DMS114 treated with DMSO at 0.1 percent for 48 hours (cell line): ENCODE measurements at regions not wholly inside any gene's neighbourhood (a gene's known extent, or its start where the extent isn't known, plus 50 kb on each side); places are given as distances from the start of the nearest gene placed in this dataset.

ENCODE experiments used
- DNase-seq: peaks from one replicate; lab custom pipeline; 2025; ENCODE audit not compliant: unreplicated experiment; lab: John Stamatoyannopoulos, UW

- DNase-seq: no peak
Measured at GRCh38 chr3:193754719-193755118, 161.7 kb downstream of the OPA1 start.

- no peak for DNase-seq
Measured at GRCh38 chr3:193756536-193756935, 163.5 kb downstream of the OPA1 start.

DNA sequence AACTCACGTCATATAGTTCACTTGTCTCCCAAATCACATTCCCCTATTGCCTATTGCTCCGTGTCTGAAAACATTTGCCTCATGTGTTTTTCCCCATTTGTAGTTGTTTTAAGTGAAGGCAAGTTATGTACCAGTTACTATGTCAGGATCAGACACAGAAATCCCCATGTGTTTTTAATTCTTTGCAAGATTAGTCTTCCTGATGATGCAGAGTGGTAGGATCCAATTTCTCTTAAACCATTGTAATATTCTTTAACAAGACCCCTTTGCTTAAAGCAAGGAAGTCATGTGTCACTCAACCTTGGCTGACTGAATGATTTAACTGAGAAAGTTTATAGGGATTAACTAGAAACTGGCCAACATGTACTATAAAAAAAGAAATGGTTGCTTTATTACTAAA lies 164.4 kb downstream of the OPA1 start:
- no peak for DNase-seq

DNA sequence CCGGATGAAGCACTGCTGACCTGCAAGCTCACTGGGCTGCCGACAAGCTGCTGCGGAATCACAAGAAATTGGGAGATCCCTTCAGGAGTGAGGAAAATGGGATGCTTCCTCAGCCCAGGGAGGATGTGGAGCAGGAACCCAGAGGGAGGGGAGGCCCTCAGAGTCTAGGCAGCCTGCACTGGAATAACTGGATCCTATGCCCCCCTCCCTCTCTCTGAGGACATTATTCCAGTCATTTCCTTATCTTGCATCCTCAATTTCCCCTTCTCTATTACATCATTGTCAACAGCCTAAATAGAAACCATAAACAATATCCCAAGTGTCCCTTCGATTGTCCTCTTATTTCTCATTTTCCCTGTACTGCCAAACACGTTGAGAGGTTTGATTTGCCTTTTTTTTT lies 169.0 kb downstream of the OPA1 start:
- DNase-seq: no peak

DNA sequence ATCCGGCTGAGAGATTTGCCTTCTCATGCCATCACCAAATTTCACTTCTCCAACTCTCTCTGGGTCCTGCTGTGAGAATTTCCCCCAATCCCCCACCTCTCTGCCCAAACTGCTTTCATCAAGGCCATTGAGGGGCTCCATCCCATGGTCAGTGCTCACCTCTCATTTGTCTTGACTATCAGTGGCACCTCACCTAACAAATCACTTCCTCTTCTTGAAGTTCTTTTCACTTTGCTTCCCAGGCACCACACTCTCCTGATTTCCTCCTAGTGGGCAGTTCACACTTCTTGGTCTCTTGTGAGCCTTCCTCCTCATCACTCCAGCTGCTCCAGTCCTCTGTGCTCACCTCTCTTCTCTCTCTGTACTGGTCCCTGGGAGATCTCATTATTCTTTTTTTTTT lies 169.6 kb downstream of the OPA1 start:
- no peak for DNase-seq

DNA sequence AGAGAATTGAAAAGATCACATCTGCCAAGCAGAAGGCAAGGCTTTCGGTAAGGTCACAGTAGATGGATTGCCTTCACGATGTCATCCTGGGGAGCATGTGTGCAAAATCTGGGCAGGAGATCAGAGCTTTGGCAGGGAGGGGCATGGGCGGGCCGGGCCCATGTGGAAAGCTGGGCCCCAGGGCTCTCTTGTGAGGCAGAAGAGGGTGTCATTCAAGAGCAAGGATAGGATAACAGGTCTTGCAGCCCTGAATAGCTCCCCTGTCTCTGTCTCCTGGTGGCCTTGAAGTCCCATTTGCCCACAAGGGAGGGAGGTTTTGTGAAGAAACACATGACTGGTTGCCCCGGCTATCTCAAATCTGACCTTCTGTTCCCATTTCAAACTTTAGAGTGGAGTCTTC lies 172.0 kb downstream of the OPA1 start:
- no peak for DNase-seq

GRCh38 chr3:193767353-193768069 lies 174.5 kb downstream of the OPA1 start:
- DNase-seq: no peak

GRCh38 chr3:193768070-193768394 lies 175.0 kb downstream of the OPA1 start:
- no peak for DNase-seq

GRCh38 chr3:193769437-193769836 lies 176.4 kb downstream of the OPA1 start:
- DNase-seq: no peak

- no peak for DNase-seq
Measured at GRCh38 chr3:193771011-193771652, 178.1 kb downstream of the OPA1 start.

GRCh38 chr3:193771653-193772421 lies 178.8 kb downstream of the OPA1 start:
- no peak for DNase-seq

DNA sequence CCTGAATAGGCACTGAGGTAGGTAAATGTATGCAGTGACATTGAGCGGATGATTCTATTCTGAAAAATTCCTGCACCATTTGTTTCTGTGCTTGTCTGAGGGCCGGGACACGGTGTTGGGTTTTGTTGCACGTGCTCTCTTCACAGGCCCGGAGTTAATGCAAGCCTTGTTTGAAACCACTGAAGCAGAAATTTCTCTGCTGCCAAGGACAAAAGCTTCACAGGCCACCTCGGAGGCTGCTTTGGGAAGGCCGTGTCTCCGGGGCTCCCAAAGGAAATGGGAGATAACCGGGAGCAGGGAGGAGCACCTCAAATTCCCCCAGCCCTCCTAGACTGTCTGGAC lies 179.4 kb downstream of the OPA1 start:
- no peak for DNase-seq

DNA sequence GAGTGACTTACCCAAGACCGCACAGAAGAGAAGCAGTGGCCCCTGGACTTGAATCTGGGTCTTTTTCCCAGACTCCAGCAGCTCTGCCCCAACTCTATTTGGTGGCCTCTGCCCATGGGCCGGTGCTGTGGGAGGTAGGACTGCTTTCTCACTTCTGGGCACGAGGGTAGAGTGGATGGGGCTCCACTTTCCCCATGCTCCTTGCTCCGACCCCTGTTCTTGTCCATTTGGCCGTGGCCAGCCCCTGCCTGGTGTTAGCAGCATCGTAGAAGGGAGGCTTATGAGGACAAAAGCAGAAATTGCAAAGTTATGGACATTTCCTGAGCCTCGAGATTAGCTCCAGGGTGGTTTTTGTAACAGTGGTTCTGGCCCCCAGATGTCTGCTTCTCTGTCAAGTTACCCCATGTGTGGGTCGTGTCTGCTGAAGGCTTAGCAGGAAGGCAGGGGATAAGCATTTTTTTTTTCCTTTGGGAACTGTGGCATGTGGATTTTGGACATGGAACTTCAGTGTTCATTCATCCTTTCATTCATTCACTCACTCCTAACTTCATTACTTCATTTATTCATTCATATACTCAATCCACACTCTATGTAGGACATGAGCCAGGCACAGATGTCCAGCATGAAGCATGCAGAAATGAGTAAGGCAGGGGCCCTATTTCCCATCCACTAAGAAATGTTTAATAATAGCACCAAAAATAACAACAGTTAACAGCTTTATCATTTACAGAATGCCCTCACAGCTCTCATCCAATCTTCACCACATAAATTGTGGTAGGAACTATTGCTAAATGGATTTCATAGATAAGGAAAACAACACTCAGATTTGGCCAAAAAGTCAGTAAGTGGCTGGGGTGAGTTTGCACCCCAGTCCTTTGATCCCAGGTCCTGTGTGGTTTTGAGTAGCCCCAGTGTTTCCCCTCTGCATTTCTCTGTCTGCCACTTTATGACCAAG lies 180.5 kb downstream of the OPA1 start:
- DNase-seq: no peak

DNA sequence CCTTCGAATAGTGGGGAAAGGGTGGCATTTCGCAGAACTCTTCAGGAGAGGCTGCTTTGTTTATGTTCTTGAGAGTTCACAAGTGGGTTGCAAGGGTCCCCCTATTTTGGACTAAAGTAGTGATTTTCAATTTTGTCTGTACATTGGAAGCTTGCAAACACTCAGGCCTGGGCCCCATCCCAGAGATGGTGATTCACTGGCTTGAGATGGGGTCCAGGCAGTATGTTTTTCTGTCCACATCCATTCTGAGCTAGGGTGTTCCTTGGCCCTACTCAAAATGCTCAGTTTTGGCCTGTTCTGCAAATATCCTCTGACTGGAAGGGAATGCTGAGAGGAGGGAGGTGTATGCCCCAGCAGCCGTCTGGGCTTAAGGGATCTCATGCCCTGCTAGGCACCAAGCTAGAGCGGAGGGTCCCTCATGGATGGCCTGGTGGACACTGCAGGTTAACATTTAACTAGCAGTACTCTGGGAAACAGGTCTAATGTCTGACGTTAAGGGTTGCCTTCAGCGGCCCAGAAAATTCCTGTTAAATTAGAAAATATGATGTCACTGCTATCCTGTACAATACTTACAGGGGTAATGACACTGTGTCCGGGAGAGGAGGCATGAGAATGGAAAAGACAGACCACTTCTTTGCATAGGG lies 181.4 kb downstream of the OPA1 start:
- no peak for DNase-seq

- no peak for DNase-seq
Measured at GRCh38 chr3:193774916-193775285, 181.9 kb downstream of the OPA1 start.

DNA sequence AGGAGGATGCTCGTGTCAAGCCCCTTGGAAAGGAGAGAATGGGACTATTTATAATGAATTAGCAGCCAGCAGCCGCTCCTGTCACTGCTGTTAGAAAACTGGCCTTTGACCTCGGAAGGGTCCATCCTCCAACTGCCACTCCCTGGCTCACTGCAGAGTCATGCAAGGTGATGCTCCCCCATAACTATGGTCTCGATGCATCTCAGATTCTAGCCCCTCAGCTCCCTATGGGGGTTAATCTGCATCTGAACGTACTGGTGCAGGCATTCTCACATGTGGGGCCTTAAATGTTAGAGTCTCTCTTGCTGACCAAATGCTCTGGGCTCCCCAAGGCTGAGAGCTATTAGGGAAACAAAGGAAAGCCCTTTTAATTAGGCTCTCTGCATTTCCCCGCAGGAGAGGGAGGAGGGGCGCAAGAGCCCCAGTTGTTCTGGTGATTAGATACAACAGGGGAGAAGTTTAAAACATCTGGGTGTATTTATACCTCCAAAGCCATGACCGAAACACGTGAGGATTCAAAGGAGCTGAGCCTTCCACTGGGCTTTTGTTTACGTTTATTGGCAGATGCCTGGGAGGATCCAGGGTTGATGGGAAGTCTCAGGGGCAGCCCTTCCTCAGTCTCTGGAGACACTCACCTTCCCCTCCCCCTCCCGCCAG lies 182.5 kb downstream of the OPA1 start:
- no peak for DNase-seq

DNA sequence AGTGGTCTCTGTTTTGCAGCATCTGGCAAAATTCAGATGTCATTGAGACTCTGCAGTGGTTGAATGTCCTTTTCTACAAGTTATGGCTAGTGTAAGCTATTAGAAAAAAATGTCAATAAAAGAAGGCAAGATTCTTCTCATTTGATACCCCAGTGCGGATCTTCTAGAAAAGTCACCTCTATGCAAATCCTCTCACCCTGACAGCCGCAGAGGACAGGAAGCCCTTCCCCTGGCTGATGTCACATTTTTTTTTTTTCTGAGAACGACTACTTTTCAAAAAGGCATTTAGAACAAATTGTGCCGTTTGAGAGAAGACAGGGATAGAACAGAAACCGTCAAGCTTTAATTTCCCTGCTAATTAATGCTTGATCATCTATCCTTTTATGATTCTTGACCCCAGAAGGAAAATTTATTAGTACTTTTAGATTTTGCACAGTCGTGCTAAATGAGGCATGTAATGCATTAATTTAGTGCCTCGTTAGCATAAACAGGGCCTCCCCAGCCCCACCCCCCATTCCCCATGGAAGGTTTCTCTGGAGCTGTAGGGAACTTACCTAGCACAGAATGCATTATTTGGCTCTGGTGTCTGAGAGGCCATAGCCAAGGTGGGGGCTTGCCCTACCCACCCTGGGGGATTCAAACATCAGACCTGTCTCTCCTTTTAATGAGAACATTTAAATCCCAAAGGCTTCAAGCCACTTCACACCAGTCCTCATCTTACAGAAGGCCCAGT lies 183.8 kb downstream of the OPA1 start:
- no peak for DNase-seq

DNA sequence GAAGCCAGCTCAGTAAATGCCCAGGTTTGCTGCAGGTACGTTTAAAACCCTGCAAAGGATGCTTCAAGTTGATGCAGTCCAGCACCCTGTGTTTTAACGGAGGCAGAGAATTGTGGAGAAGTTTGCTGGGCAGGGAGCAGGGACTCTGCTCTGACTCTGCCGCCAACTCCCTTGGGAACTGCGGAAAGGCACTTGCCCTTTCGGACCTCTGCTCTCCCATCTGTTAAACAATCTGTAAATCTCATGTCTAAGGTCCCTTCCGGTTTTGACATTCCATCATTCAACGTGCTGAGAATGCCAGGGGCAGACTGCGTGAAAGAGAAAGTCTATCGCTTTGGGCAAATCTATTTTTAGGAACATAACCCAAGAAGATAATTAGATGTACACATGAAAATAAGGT lies 184.5 kb downstream of the OPA1 start:
- DNase-seq: no peak

GRCh38 chr3:193778676-193779075 lies 185.7 kb downstream of the OPA1 start:
- no peak for DNase-seq

- no peak for DNase-seq
Measured at GRCh38 chr3:193779933-193780332, 186.9 kb downstream of the OPA1 start.
